H9 (cell line): ENCODE measurements at regions not wholly inside any gene's neighbourhood (a gene's known extent, or its start where the extent isn't known, plus 50 kb on each side); places are given as distances from the start of the nearest gene placed in this dataset.

ENCODE experiments used
- DNase-seq: peaks from one replicate; pipeline ENCODE4 v3.0.0-alpha.2; 2017
- H2AFZ ChIP-seq: one replicate; pipeline ENCODE4 v1.6.1; 2013; ENCODE audit warnings: mild to moderate bottlenecking, low read length, control low read depth, moderate library complexity
- H2AK5ac ChIP-seq: 2 replicates; pipeline ENCODE4 v1.6.1; 2013; ENCODE audit warnings: low read length, control low read depth, mixed read lengths; ENCODE audit not compliant: insufficient read length
- H2BK120ac ChIP-seq: one replicate; pipeline ENCODE4 v1.6.1; 2013; ENCODE audit warnings: low read depth, mild to moderate bottlenecking, low read length, control low read depth, inconsistent platforms; ENCODE audit not compliant: poor library complexity, severe bottlenecking
- H2BK12ac ChIP-seq: 2 replicates; pipeline ENCODE4 v1.6.1; 2013; ENCODE audit warnings: low read length, control low read depth, mixed read lengths, low read depth; ENCODE audit not compliant: insufficient read length
- H2BK15ac ChIP-seq: 2 replicates; pipeline ENCODE4 v1.6.1; 2013; ENCODE audit warnings: low read depth, low read length, control low read depth
- H2BK20ac ChIP-seq: one replicate; pipeline ENCODE4 v1.6.1; 2013; ENCODE audit warnings: low read depth, mild to moderate bottlenecking, low read length, control low read depth, inconsistent platforms; ENCODE audit not compliant: poor library complexity, severe bottlenecking
- H2BK5ac ChIP-seq: 2 replicates; pipeline ENCODE4 v1.6.1; 2013; ENCODE audit warnings: low read length, control low read depth, mixed read lengths; ENCODE audit not compliant: insufficient read length
- H3K14ac ChIP-seq: 2 replicates; pipeline ENCODE4 v1.6.1; 2013; ENCODE audit warnings: low read length, control low read depth; ENCODE audit not compliant: insufficient read depth
- H3K18ac ChIP-seq: 2 replicates; pipeline ENCODE4 v1.6.1; 2013; ENCODE audit warnings: low read depth, mild to moderate bottlenecking, mixed read lengths, low read length, control low read depth; ENCODE audit not compliant: insufficient read length
- H3K23ac ChIP-seq: 2 replicates; pipeline ENCODE4 v1.6.1; 2013; ENCODE audit warnings: low read length, control low read depth, mixed read lengths, low read depth; ENCODE audit not compliant: insufficient read length
- H3K23me2 ChIP-seq: 2 replicates; pipeline ENCODE4 v1.6.1; 2013; ENCODE audit warnings: low read depth, mild to moderate bottlenecking, mixed read lengths, low read length, control low read depth; ENCODE audit not compliant: insufficient read length, poor library complexity, severe bottlenecking
- H3K27ac ChIP-seq: 2 replicates; pipeline ENCODE4 v1.5.1; 2013; ENCODE audit warnings: low read length, control low read depth, mixed read lengths, low read depth; ENCODE audit not compliant: insufficient read length
- H3K27me3 ChIP-seq: 2 replicates; pipeline ENCODE4 v1.6.1; 2013; ENCODE audit warnings: low read length, control low read depth, inconsistent platforms; ENCODE audit not compliant: insufficient read depth
- H3K4ac ChIP-seq: 2 replicates; pipeline ENCODE4 v1.6.1; 2013; ENCODE audit warnings: low read depth, mild to moderate bottlenecking, control low read depth, inconsistent platforms, low read length, moderate library complexity
- H3K4me1 ChIP-seq: 2 replicates; pipeline ENCODE4 v1.6.1; 2013; ENCODE audit warnings: low read length, control low read depth, inconsistent platforms; ENCODE audit not compliant: insufficient read depth
- H3K4me2 ChIP-seq: 2 replicates; pipeline ENCODE4 v1.6.1; 2013; ENCODE audit warnings: low read length, control low read depth, mixed read lengths; ENCODE audit not compliant: insufficient read length, insufficient read depth
- H3K56ac ChIP-seq: 2 replicates; pipeline ENCODE4 v1.6.1; 2013; ENCODE audit warnings: low read depth, mild to moderate bottlenecking, mixed read lengths, low read length, control low read depth; ENCODE audit not compliant: insufficient read length
- H3K79me1 ChIP-seq: 2 replicates; pipeline ENCODE4 v1.6.1; 2013; ENCODE audit warnings: low read depth, mild to moderate bottlenecking, moderate library complexity, low read length, control low read depth, inconsistent platforms; ENCODE audit not compliant: insufficient read depth, poor library complexity, severe bottlenecking
- H3K79me2 ChIP-seq: 2 replicates; pipeline ENCODE4 v1.6.1; 2013; ENCODE audit warnings: low read length, control low read depth, inconsistent platforms; ENCODE audit not compliant: insufficient read depth
- H3K9ac ChIP-seq: 2 replicates; pipeline ENCODE4 v1.6.1; 2013; ENCODE audit warnings: low read length, control low read depth, mixed read lengths; ENCODE audit not compliant: insufficient read length; ENCODE audit errors: extremely low read depth
- H3K9me3 ChIP-seq: one replicate; pipeline ENCODE4 v1.6.1; 2013; ENCODE audit warnings: low read depth, low read length, inconsistent platforms; ENCODE audit not compliant: control insufficient read depth
- H3T11ph ChIP-seq: one replicate; pipeline ENCODE4 v1.6.1; 2013; ENCODE audit warnings: mild to moderate bottlenecking, low read length, control low read depth, inconsistent platforms
- H4K20me1 ChIP-seq: one replicate; pipeline ENCODE4 v1.6.1; 2013; ENCODE audit not compliant: control insufficient read depth, insufficient read length, insufficient read depth
- H4K5ac ChIP-seq: 2 replicates; pipeline ENCODE4 v1.6.1; 2013; ENCODE audit warnings: low read depth, mild to moderate bottlenecking, mixed read lengths, low read length, control low read depth; ENCODE audit not compliant: insufficient read length
- H4K8ac ChIP-seq: replicated peaks from 2 replicates; pipeline ENCODE4 v1.6.1; 2013; ENCODE audit warnings: low read length, control low read depth, mixed read lengths, low read depth; ENCODE audit not compliant: insufficient read length
- H4K91ac ChIP-seq: 2 replicates; pipeline ENCODE4 v1.6.1; 2013; ENCODE audit warnings: low read depth, mild to moderate bottlenecking, moderate library complexity, mixed read lengths, low read length, control low read depth; ENCODE audit not compliant: insufficient read length
- H3K27ac Mint-ChIP-seq, 3 experiments: 2 replicates in 2 of 3; 3 replicates in 1 of 3; pipeline ENCODE4 v1.8.0; 2020 to 2021; ENCODE audit warnings: mixed read lengths in 3 of 3, mild to moderate bottlenecking in 1 of 3, moderate library complexity in 1 of 3
- H3K27me3 Mint-ChIP-seq: 2 replicates; pipeline ENCODE4 v1.8.0; 2021; ENCODE audit warnings: low read depth, mild to moderate bottlenecking, moderate library complexity, mixed read lengths
- H3K36me3 Mint-ChIP-seq, 3 experiments: 2 replicates in 2 of 3; 3 replicates in 1 of 3; pipeline ENCODE4 v1.8.0; 2020 to 2021; ENCODE audit warnings: low read depth in 3 of 3, mixed read lengths in 3 of 3; ENCODE audit not compliant: insufficient read depth in 1 of 3
- H3K4me1 Mint-ChIP-seq, 2 experiments: 2 replicates each; pipeline ENCODE4 v1.8.0; 2020; ENCODE audit warnings: mixed read lengths in 2 of 2
- H3K4me3 Mint-ChIP-seq, 2 experiments: 2 replicates in 1 of 2; 3 replicates in 1 of 2; pipeline ENCODE4 v1.8.0; 2020 to 2021; ENCODE audit warnings: mild to moderate bottlenecking in 2 of 2, mixed read lengths in 2 of 2, moderate library complexity in 1 of 2
- H3K9me3 Mint-ChIP-seq, 2 experiments: 2 replicates in 1 of 2; 3 replicates in 1 of 2; pipeline ENCODE4 v1.8.0; 2020; ENCODE audit warnings: mild to moderate bottlenecking in 2 of 2, mixed read lengths in 2 of 2, moderate library complexity in 1 of 2
- CTCF ChIP-seq: fragments of 200-600 bp; sonication (generic); conservative IDR thresholded peaks from 3 replicates; pipeline ENCODE4 v1.8.0; 2021; ENCODE audit warnings: antibody characterized with exemption, mild to moderate bottlenecking
- WGBS: extraction: QIAGEN DNeasy Blood & Tissue Kit; methylation state at CpG from one replicate; pipeline ENCODE4 v1.1.7; 2013; ENCODE audit warnings: missing lambda C conversion rate, low lambda C conversion rate, mixed read lengths; ENCODE audit not compliant: insufficient read length; ENCODE audit errors: extremely low coverage; 5-methylcytosine and 5-hydroxymethylcytosine counted together

GRCh38 chr17:22161376-22161775 lies 469.1 kb downstream of the KCNJ18 start:
- H4K8ac ChIP-seq: no peak overlapping the region
- Mint-ChIP-seq H3K4me1 (peaks cover 3 to 5% of the 10 kb centered on the region in 2 experiments; a peak in 1 of 4 replicates), H3K27me3 (no peaks in the 10 kb centered on the region), H3K9me3 (peaks cover 47 to 64% of the 10 kb centered on the region in 2 experiments), H3K4me3 (no peak overlapping the region), H3K36me3 (no peaks in the 10 kb centered on the region; a peak in 1 of 7 replicates), H3K27ac (no peak overlapping the region)
- peaks cover 13% of the 10 kb centered on the region for H3K9me3 ChIP-seq
- H4K91ac ChIP-seq: no peak overlapping the region
- H3K18ac ChIP-seq: no peak overlapping the region
- no peak overlapping the region for H4K5ac ChIP-seq
- H3K4me2 ChIP-seq: no peak overlapping the region
- H3T11ph ChIP-seq: no peak overlapping the region
- no peaks in the 10 kb centered on the region; the same call in 1 of the 2 replicates for H3K4me1 ChIP-seq
- H3K79me2 ChIP-seq: no peaks in the 10 kb centered on the region
- H2BK5ac ChIP-seq: no peak overlapping the region
- WGBS: no CpG with 5 or more reads among the region's 7 CpGs
- no peak overlapping the region for H2BK20ac ChIP-seq
- no peak overlapping the region for H3K4ac ChIP-seq
- H4K20me1 ChIP-seq: no peaks in the 10 kb centered on the region
- H3K9ac ChIP-seq: no peak overlapping the region
- no peaks in the 10 kb centered on the region for H3K27me3 ChIP-seq
- H3K79me1 ChIP-seq: no peaks in the 10 kb centered on the region
- no peak overlapping the region for H2BK120ac ChIP-seq
- no peak overlapping the region for H3K27ac ChIP-seq
- no peak for DNase-seq
- no peak overlapping the region for H2AK5ac ChIP-seq
- TF ChIP-seq CTCF: no peak
- H3K14ac ChIP-seq: no peak overlapping the region
- H3K56ac ChIP-seq: no peak overlapping the region
- no peak overlapping the region for H2BK12ac ChIP-seq
- no peaks in the 10 kb centered on the region for H3K23me2 ChIP-seq
- no peak overlapping the region for H2BK15ac ChIP-seq
- no peak overlapping the region for H2AFZ ChIP-seq
- H3K23ac ChIP-seq: no peak overlapping the region
